Chondrocyte (in vitro differentiated cells): ENCODE measurements at regions not wholly inside any gene's neighbourhood (a gene's known extent, or its start where the extent isn't known, plus 50 kb on each side); places are given as distances from the start of the nearest gene placed in this dataset.

Experiments
- DNase-seq: peaks from one replicate; pipeline ENCODE4 v3.0.0; 2021; ENCODE audit warnings: mixed read lengths, low spot score
- H3K27ac Mint-ChIP-seq: one replicate; pipeline ENCODE4 v1.8.0; 2021; ENCODE audit warnings: mild to moderate bottlenecking, moderate library complexity, mixed read lengths; ENCODE audit not compliant: unreplicated experiment
- H3K27me3 Mint-ChIP-seq: 2 replicates; pipeline ENCODE4 v1.8.0; 2021; ENCODE audit warnings: low read depth, mixed read lengths
- H3K36me3 Mint-ChIP-seq: 2 replicates; pipeline ENCODE4 v1.8.0; 2021; ENCODE audit warnings: low read depth, mixed read lengths
- H3K4me1 Mint-ChIP-seq: 2 replicates; pipeline ENCODE4 v1.8.0; 2021; ENCODE audit warnings: low read depth, mild to moderate bottlenecking, mixed read lengths
- H3K4me3 Mint-ChIP-seq: one replicate; pipeline ENCODE4 v1.8.0; 2021; ENCODE audit warnings: mild to moderate bottlenecking, moderate library complexity, mixed read lengths; ENCODE audit not compliant: unreplicated experiment
- H3K9me3 Mint-ChIP-seq: 2 replicates; pipeline ENCODE4 v1.8.0; 2021; ENCODE audit warnings: low read depth, mixed read lengths
- CTCF ChIP-seq: fragments of 200-600 bp; sonication (generic); IDR thresholded peaks from 2 replicates; pipeline ENCODE4 v1.5.0; 2021; ENCODE audit warnings: antibody characterized with exemption, mild to moderate bottlenecking, moderate library complexity

- TF ChIP-seq CTCF = no peak
- DNase-seq = no peak
- H3K27ac Mint-ChIP-seq = no peak overlapping the region
- peaks cover 5% of the 10 kb centered on the region for H3K36me3 Mint-ChIP-seq
- peaks cover 24% of the 10 kb centered on the region for H3K27me3 Mint-ChIP-seq
- no peaks in the 10 kb centered on the region for H3K9me3 Mint-ChIP-seq
- H3K4me1 Mint-ChIP-seq = peaks cover 40% of the 10 kb centered on the region
- no peak overlapping the region for H3K4me3 Mint-ChIP-seq
Measured at GRCh38 chrX:2581296-2581695, 80.5 kb upstream of the DHRSX start.

- H3K36me3 Mint-ChIP-seq = peaks cover 2% of the 10 kb centered on the region
- no peak for TF ChIP-seq CTCF
- no peak overlapping the region for H3K4me3 Mint-ChIP-seq
Measured at GRCh38 chrX:2578864-2579263, 78.1 kb upstream of the DHRSX start.

DNA sequence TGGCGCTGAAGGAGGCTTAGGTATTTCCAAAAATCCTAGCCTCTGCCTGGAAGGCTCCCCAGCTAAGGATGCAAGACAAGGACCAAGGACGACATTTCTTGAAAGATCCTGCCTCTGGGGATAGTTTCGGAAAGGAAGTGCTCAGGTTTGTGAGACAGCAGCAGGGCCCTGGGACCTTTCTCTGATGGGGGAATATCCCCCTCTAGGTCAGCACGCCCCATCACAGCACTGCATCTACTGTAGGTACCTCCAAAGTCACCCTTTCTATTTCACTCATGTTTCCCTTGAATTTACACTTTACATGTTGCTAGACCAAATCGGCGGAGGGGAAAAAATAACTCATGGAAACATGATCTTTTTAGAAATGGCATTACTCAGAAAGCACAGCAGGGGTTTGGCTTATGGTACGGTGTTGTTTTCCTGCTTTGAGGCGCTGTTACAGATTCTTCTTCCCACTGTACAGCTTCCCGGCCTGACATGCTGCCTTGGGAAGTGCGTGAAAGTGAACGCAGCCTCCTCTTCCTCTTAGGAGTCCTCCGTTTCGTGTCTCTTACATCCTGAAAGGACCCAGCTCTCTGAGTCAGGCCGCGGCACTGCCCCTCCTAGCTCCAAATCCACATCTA, 77.2 kb upstream of the DHRSX start:
- Mint-ChIP-seq H3K36me3 (peaks cover 2% of the 10 kb centered on the region), H3K27me3 (peaks cover 13% of the 10 kb centered on the region), H3K4me3 (peak overlapping the region; percentile 42), H3K27ac (peak overlapping the region; percentile 93), H3K9me3 (no peaks in the 10 kb centered on the region), H3K4me1 (peaks cover 39% of the 10 kb centered on the region)
- TF ChIP-seq CTCF = peak; percentile 40
- no peak for DNase-seq

More at GRCh38 chrX:2578864-2579263, 78.1 kb upstream of the DHRSX start:
- H3K27ac Mint-ChIP-seq = no peak overlapping the region
- H3K27me3 Mint-ChIP-seq = peaks cover 17% of the 10 kb centered on the region
- H3K4me1 Mint-ChIP-seq = peaks cover 39% of the 10 kb centered on the region
- DNase-seq = no peak
- H3K9me3 Mint-ChIP-seq = no peaks in the 10 kb centered on the region

- peaks cover 2% of the 10 kb centered on the region for H3K36me3 Mint-ChIP-seq
- DNase-seq = no peak
- H3K27me3 Mint-ChIP-seq = peaks cover 5% of the 10 kb centered on the region
- no peak overlapping the region for H3K4me3 Mint-ChIP-seq
- no peaks in the 10 kb centered on the region for H3K9me3 Mint-ChIP-seq
- no peak overlapping the region for H3K27ac Mint-ChIP-seq
- TF ChIP-seq CTCF = no peak
- H3K4me1 Mint-ChIP-seq = peaks cover 38% of the 10 kb centered on the region
Measured at GRCh38 chrX:2576793-2577192, 76.0 kb upstream of the DHRSX start.

GRCh38 chrX:2574271-2574670, 73.5 kb upstream of the DHRSX start:
- Mint-ChIP-seq H3K36me3 (peaks cover 1% of the 10 kb centered on the region), H3K4me3 (no peak overlapping the region), H3K4me1 (peaks cover 36% of the 10 kb centered on the region), H3K27ac (no peak overlapping the region), H3K9me3 (peaks cover 7% of the 10 kb centered on the region), H3K27me3 (no peaks in the 10 kb centered on the region)
- no peak for DNase-seq
- no peak for TF ChIP-seq CTCF
